ENCODE measurements at regions not wholly inside any gene's neighbourhood (a gene's known extent, or its start where the extent isn't known, plus 50 kb on each side); places are given as distances from the start of the nearest gene placed in this dataset.

DNA sequence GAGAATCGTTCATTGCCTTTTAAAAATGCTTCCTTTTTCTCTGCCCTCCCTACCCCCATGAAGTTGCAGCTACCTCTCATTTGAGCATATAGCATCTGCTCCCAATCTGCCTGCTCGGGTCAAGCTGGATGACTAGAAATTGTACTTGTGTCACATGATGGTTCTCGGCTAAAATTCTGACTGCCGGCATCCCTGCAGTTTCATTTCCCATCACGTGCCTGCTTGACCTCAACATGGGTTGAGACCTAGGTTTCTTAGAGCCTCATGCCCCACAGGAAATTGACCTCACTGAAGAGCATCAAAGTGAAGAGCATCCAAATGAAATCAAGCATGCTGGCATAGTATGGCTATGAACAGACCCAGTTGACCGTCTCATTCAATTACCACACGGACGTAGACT, 581.6 kb upstream of the PSMD7 start:
- TF ChIP-seq, protein P1, sequence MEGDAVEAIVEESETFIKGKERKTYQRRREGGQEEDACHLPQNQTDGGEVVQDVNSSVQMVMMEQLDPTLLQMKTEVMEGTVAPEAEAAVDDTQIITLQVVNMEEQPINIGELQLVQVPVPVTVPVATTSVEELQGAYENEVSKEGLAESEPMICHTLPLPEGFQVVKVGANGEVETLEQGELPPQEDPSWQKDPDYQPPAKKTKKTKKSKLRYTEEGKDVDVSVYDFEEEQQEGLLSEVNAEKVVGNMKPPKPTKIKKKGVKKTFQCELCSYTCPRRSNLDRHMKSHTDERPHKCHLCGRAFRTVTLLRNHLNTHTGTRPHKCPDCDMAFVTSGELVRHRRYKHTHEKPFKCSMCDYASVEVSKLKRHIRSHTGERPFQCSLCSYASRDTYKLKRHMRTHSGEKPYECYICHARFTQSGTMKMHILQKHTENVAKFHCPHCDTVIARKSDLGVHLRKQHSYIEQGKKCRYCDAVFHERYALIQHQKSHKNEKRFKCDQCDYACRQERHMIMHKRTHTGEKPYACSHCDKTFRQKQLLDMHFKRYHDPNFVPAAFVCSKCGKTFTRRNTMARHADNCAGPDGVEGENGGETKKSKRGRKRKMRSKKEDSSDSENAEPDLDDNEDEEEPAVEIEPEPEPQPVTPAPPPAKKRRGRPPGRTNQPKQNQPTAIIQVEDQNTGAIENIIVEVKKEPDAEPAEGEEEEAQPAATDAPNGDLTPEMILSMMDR (conservative IDR thresholded peaks at IDR 0.05; ENCODE audit: low read depth, low read length), result no peak
- TF ChIP-seq MXI1 (IDR thresholded peaks at IDR 0.05; ENCODE audit: borderline replicate concordance, low read depth, low read length) (no peak), RFX5 (IDR thresholded peaks at IDR 0.05; ENCODE audit: low read depth, low read length) (no peak), POLR2A (IDR thresholded peaks at IDR 0.05; ENCODE audit: low read depth, low read length) (no peak), NFE2L2 (IDR thresholded peaks at IDR 0.05; ENCODE audit: low read depth, low read length) (no peak), CHD1 (IDR thresholded peaks at IDR 0.05; ENCODE audit: low read depth, low read length) (no peak), SMC3 (IDR thresholded peaks at IDR 0.05; ENCODE audit: low read depth, low read length) (no peak), FOS (IDR thresholded peaks at IDR 0.05; ENCODE audit: low read depth, low read length) (no peak), CEBPB (IDR thresholded peaks at IDR 0.05; ENCODE audit: low read depth, low read length) (no peak)
- TF ChIP-seq, protein P2, sequence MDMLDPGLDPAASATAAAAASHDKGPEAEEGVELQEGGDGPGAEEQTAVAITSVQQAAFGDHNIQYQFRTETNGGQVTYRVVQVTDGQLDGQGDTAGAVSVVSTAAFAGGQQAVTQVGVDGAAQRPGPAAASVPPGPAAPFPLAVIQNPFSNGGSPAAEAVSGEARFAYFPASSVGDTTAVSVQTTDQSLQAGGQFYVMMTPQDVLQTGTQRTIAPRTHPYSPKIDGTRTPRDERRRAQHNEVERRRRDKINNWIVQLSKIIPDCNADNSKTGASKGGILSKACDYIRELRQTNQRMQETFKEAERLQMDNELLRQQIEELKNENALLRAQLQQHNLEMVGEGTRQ (IDR thresholded peaks at IDR 0.05; ENCODE audit: low read depth, low read length), result no peak
